ENCODE measurements at regions not wholly inside any gene's neighbourhood (a gene's known extent, or its start where the extent isn't known, plus 50 kb on each side); places are given as distances from the start of the nearest gene placed in this dataset.

GRCh38 chr18:5678278-5678677, 134.5 kb upstream of the EPB41L3 start:
- whole genome bisulfite sequencing, result 42% methylated on average over 3 of the region's 3 CpGs
- Histone ChIP-seq H3K36me3 (no peaks in the 10 kb centered on the region), H3K27ac (replicated peaks in 1 of 4) (no peak overlapping the region), H3K9me3 (no peaks in the 10 kb centered on the region), H3K4me3 (no peak overlapping the region), H3K27me3 (no peaks in the 10 kb centered on the region), H3K4me1 (no peaks in the 10 kb centered on the region)
- no peak for TF ChIP-seq EP300 (IDR thresholded peaks at IDR 0.05)
- TF ChIP-seq POLR2AphosphoS5 (IDR thresholded peaks at IDR 0.05), result no peak
- TF ChIP-seq POLR2A (IDR thresholded peaks at IDR 0.05; ENCODE audit: low read depth), result no peak
- TF ChIP-seq CTCF (IDR thresholded peaks at IDR 0.05), result no peak
- no peak for DNase-seq (ENCODE audit: extremely low spot score)
- intact Hi-C loops (cut with DNase I), result no loop called here

GRCh38 chr18:5673616-5674015, 129.8 kb upstream of the EPB41L3 start:
- no peak for TF ChIP-seq POLR2AphosphoS5 (IDR thresholded peaks at IDR 0.05)
- TF ChIP-seq POLR2A (IDR thresholded peaks at IDR 0.05; ENCODE audit: low read depth), result no peak
- no peak for TF ChIP-seq EP300 (IDR thresholded peaks at IDR 0.05)
- TF ChIP-seq CTCF (IDR thresholded peaks at IDR 0.05), result no peak
- Histone ChIP-seq H3K27ac (replicated peaks in 1 of 4) (no peak overlapping the region), H3K4me1 (no peaks in the 10 kb centered on the region), H3K4me3 (no peak overlapping the region), H3K27me3 (no peaks in the 10 kb centered on the region), H3K36me3 (no peaks in the 10 kb centered on the region), H3K9me3 (no peaks in the 10 kb centered on the region)
- 75% methylated on average over 2 of the region's 2 CpGs for WGBS
- DNase-seq (ENCODE audit: extremely low spot score), result no peak
- intact Hi-C loops (cut with DNase I), result no loop called here

GRCh38 chr18:5669585-5669984, 125.8 kb upstream of the EPB41L3 start:
- Histone ChIP-seq H3K27ac (replicated peaks in 1 of 4) (no peak overlapping the region), H3K27me3 (no peaks in the 10 kb centered on the region), H3K4me3 (no peak overlapping the region), H3K36me3 (no peaks in the 10 kb centered on the region), H3K9me3 (no peaks in the 10 kb centered on the region), H3K4me1 (no peaks in the 10 kb centered on the region)
- intact Hi-C loops (cut with DNase I), result no loop called here
- TF ChIP-seq POLR2AphosphoS5 (IDR thresholded peaks at IDR 0.05) (no peak), CTCF (IDR thresholded peaks at IDR 0.05) (no peak), EP300 (IDR thresholded peaks at IDR 0.05) (no peak), POLR2A (IDR thresholded peaks at IDR 0.05; ENCODE audit: low read depth) (no peak)
- DNase-seq (ENCODE audit: extremely low spot score), result no peak
- 60% methylated on average over 2 of the region's 2 CpGs for WGBS

GRCh38 chr18:5668087-5668715, 124.4 kb upstream of the EPB41L3 start:
- H3K27ac ChIP-seq (replicated peaks in 1 of 4), result no peak overlapping the region
- intact Hi-C loops (cut with DNase I), result no loop called here
- no peaks in the 10 kb centered on the region for H3K27me3 ChIP-seq
- WGBS, result 93% methylated on average over 2 of the region's 2 CpGs
- H3K36me3 ChIP-seq, result no peaks in the 10 kb centered on the region
- H3K9me3 ChIP-seq, result no peaks in the 10 kb centered on the region
- no peak overlapping the region for H3K4me3 ChIP-seq
- TF ChIP-seq EP300 (IDR thresholded peaks at IDR 0.05), result no peak
- no peak for TF ChIP-seq POLR2A (IDR thresholded peaks at IDR 0.05; ENCODE audit: low read depth)
- TF ChIP-seq CTCF (IDR thresholded peaks at IDR 0.05), result no peak
- TF ChIP-seq POLR2AphosphoS5 (IDR thresholded peaks at IDR 0.05), result no peak
- DNase-seq (ENCODE audit: extremely low spot score), result no peak
- no peaks in the 10 kb centered on the region for H3K4me1 ChIP-seq

DNA sequence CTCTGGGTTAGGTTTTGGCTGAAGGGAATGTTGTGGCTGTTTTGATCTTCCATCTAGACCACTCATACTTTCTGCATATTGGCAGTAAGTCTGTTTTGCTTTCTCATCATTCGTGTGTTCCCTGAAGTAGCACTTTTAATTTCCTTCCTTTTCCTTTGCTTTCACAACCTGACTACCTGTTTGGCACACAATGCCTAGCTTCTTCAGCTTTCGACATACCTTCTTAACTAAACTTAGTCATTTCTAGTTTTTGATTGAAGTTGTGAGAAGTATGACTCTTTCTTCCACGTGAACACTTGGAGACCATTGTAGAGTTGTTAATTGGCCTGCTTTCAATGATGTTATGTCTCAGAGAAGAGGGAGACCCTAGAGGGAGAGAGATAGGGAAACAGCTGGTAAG, 123.6 kb upstream of the EPB41L3 start:
- Histone ChIP-seq H3K4me1 (no peaks in the 10 kb centered on the region), H3K27ac (replicated peaks in 1 of 4) (no peak overlapping the region), H3K9me3 (no peaks in the 10 kb centered on the region), H3K27me3 (no peaks in the 10 kb centered on the region), H3K36me3 (no peaks in the 10 kb centered on the region), H3K4me3 (no peak overlapping the region)
- intact Hi-C loops (cut with DNase I), result no loop called here
- no peak for TF ChIP-seq CTCF (IDR thresholded peaks at IDR 0.05)
- no peak for TF ChIP-seq POLR2A (IDR thresholded peaks at IDR 0.05; ENCODE audit: low read depth)
- no peak for DNase-seq (ENCODE audit: extremely low spot score)
- 73% methylated on average over 3 of the region's 3 CpGs for WGBS

Data from esophagus muscularis mucosa (tissue), 4 donors.